A673 (cell line): ENCODE measurements at regions not wholly inside any gene's neighbourhood (a gene's known extent, or its start where the extent isn't known, plus 50 kb on each side); places are given as distances from the start of the nearest gene placed in this dataset.

ENCODE experiments used
- BruUV-seq: library from RNA; stranded (reverse); fragments of 400-500 nt; replicated peaks from 2 replicates; lab custom pipeline; 2021; lab: Mats Ljungman, UMichigan
- CTCF ChIA-PET: fragments of 300-600 bp; sonication (Branson Sonifier 250); formaldehyde crosslinking; loops from one replicate; lab custom pipeline; 2022; ENCODE audit warnings: antibody characterized with exemption; lab: Charles Lee
- POLR2A ChIA-PET: fragments of 300-600 bp; sonication (Branson Sonifier 250); formaldehyde crosslinking; loops from one replicate; lab custom pipeline; 2022; ENCODE audit warnings: antibody characterized with exemption; ENCODE audit not compliant: low non-redundant PET; lab: Charles Lee
- DNase-seq: peaks from one replicate; pipeline ENCODE4 v3.0.0-alpha.2; 2015; ENCODE audit warnings: low spot score
- H3K27ac ChIP-seq: fragments of 200-600 bp; sonication (generic); 2 replicates; pipeline ENCODE4 v1.5.1; 2016; ENCODE audit warnings: mixed run types, low read depth, mild to moderate bottlenecking, mixed read lengths, antibody characterized with exemption, low read length; ENCODE audit not compliant: poor library complexity, severe bottlenecking
- H3K27me3 ChIP-seq: fragments of 200-600 bp; sonication (generic); replicated peaks from 2 replicates; pipeline ENCODE4 v1.6.1; 2017; ENCODE audit warnings: mixed run types, low read depth, mild to moderate bottlenecking, mixed read lengths, antibody characterized with exemption, low read length; ENCODE audit not compliant: insufficient read depth, poor library complexity
- H3K36me3 ChIP-seq: fragments of 200-600 bp; sonication (generic); 2 replicates; pipeline ENCODE4 v1.6.1; 2016; ENCODE audit warnings: mixed run types, mild to moderate bottlenecking, mixed read lengths, antibody characterized with exemption, low read length; ENCODE audit not compliant: insufficient read depth, poor library complexity, severe bottlenecking
- H3K4me1 ChIP-seq: fragments of 200-600 bp; sonication (generic); 2 replicates; pipeline ENCODE4 v1.6.1; 2017; ENCODE audit warnings: mixed run types, mild to moderate bottlenecking, mixed read lengths, antibody characterized with exemption, low read length; ENCODE audit not compliant: insufficient read depth, poor library complexity, severe bottlenecking
- H3K4me3 ChIP-seq: fragments of 200-600 bp; sonication (generic); 2 replicates; pipeline ENCODE4 v1.5.1; 2016; ENCODE audit warnings: low read depth, mixed run types, mild to moderate bottlenecking, mixed read lengths, low read length; ENCODE audit not compliant: poor library complexity, severe bottlenecking
- H3K9me3 ChIP-seq: fragments of 200-600 bp; sonication (generic); 2 replicates; pipeline ENCODE4 v1.6.1; 2016; ENCODE audit warnings: mixed run types, low read depth, mild to moderate bottlenecking, mixed read lengths, antibody characterized with exemption, low read length; ENCODE audit not compliant: poor library complexity, severe bottlenecking
- CTCF ChIP-seq: fragments of 300-800, 200-600 bp; sonication (generic); conservative IDR thresholded peaks from 2 replicates; pipeline ENCODE4 v1.5.1; 2017; ENCODE audit warnings: low read depth, mild to moderate bottlenecking, antibody characterized with exemption, low read length, moderate library complexity, mixed read lengths
- EZH2 ChIP-seq: fragments of 200-600 bp; sonication (generic); IDR thresholded peaks from 2 replicates; pipeline ENCODE4 v1.6.1; 2017; ENCODE audit warnings: borderline replicate concordance, low read depth, mild to moderate bottlenecking, mixed read lengths, antibody characterized with exemption, low read length; ENCODE audit not compliant: poor library complexity, severe bottlenecking
- intact Hi-C: fragments of 100-400 bp; cut with micrococcal nuclease; formaldehyde crosslinking; loops from one replicate; pipeline ENCODE4 v1.10.0; 2022; ENCODE audit not compliant: unreplicated experiment

DNA sequence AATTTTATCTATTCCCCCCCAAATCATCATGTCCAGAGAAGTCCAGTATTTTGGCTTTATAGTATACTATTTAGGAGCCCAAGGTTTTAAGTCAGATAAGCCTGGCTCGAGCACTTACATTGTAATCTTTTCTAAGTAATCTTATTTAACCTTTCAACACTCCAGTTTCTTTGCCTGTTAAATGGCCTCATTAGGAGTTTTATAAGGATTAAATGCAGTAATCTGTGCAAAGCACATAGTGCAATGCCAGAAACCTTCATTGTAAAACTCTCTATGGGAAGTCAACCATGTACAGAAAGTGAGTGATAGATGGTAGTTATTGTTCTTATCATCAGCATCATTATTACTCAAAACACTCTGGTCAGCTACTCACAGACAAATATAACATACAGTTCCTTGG, 1330.4 kb downstream of the SLC16A7 start:
- no peaks in the 10 kb centered on the region for H3K36me3 ChIP-seq
- ChIA-PET POLR2A (no interaction called here), CTCF (no interaction called here)
- intact Hi-C loops = no loop called here
- H3K9me3 ChIP-seq = no peaks in the 10 kb centered on the region
- H3K27ac ChIP-seq = no peak overlapping the region
- DNase-seq = peak; percentile 1
- no TSS peak for BruUV-seq
- no peak overlapping the region for H3K4me3 ChIP-seq
- no peak for TF ChIP-seq CTCF
- no peaks in the 10 kb centered on the region for H3K4me1 ChIP-seq
- no peaks in the 10 kb centered on the region for H3K27me3 ChIP-seq

GRCh38 chr12:60930151-60930550, 1330.1 kb upstream of the USP15 start:
- H3K27me3 ChIP-seq = no peaks in the 10 kb centered on the region
- H3K4me1 ChIP-seq = no peaks in the 10 kb centered on the region
- peaks cover 8% of the 10 kb centered on the region for H3K9me3 ChIP-seq
- POLR2A ChIA-PET = no interaction called here
- no peak for DNase-seq
- TF ChIP-seq EZH2 (no peak), CTCF (no peak)
- intact Hi-C loops = no loop called here
- BruUV-seq = no TSS peak
- H3K27ac ChIP-seq = no peak overlapping the region
- CTCF ChIA-PET = no interaction called here
- H3K36me3 ChIP-seq = no peaks in the 10 kb centered on the region
- H3K4me3 ChIP-seq = no peak overlapping the region

GRCh38 chr12:60935981-60936761, 1324.0 kb upstream of the USP15 start:
- TF ChIP-seq CTCF (no peak), EZH2 (no peak)
- Histone ChIP-seq H3K9me3 (peaks cover 8% of the 10 kb centered on the region), H3K27me3 (no peaks in the 10 kb centered on the region), H3K4me3 (no peak overlapping the region), H3K36me3 (no peaks in the 10 kb centered on the region), H3K4me1 (no peaks in the 10 kb centered on the region), H3K27ac (no peak overlapping the region)
- intact Hi-C loops = no loop called here
- POLR2A ChIA-PET = no interaction called here
- CTCF ChIA-PET = no interaction called here
- no peak for DNase-seq
- BruUV-seq = no TSS peak
